ENCODE measurements at regions not wholly inside any gene's neighbourhood (a gene's known extent, or its start where the extent isn't known, plus 50 kb on each side); places are given as distances from the start of the nearest gene placed in this dataset. TPM values are rescaled to one million over a fixed set of nuclear protein-coding genes. Genes with fewer than 3 reads are reported as not detected.
A peak's percentile ranks its signal among the peaks of the same experiment; 100 is the strongest.
"Not testable (repeated sequence)": the region's sequence is repeated elsewhere in the genome, so short reads cannot be mapped to it uniquely, and the experiment has no call there.

DNA sequence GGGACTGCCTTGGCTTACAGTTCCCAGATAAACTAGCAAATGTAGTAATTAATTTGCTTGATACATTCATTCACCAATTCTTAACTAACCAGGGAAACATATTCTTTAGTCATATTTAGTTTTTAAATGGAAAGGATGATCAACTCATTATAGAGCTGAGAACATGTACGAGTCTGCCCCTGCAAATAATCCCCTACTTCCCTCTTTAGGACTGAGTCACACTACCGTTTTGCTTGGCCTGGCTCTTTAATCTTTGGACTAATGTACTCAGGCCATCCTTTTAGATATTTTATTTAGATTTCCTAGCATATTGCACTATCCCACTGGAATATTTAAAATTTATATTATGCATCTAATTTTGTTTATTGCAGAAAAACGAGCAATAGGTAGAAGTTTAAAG lies 105.5 kb upstream of the LCORL start:
- no peak for DNase-seq (ENCODE audit: low read depth)

DNA sequence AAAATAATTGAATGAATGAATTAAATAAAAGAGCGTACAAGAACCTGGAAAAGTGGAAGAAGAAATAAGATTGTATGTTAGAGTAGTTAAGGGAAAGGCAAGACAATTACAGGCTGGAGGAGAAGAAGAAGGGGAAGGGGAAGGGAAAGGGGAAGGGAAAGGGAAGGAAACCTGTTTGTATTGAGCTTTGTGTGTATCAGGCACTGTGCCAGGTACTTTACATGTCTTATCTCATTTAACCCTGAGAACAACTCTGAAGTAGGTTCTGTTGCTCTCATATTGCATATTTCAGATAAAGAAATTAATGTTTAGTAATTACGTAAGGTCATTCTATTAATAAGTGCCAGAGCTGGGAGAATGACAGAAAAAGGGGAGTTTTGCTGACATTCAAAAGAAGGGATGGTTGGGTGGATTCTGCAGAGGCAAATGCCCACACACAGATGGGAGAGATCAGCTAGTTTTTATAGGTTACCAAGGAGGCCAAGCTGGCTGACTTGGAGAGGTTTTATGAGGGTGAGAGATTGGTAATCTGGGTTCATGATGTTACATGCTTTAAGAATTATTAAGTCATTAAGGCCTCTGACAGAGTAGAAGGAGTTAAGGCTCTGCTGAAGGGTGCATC lies 92.3 kb upstream of the LCORL start:
- no peak for DNase-seq (ENCODE audit: low read depth)

DNA sequence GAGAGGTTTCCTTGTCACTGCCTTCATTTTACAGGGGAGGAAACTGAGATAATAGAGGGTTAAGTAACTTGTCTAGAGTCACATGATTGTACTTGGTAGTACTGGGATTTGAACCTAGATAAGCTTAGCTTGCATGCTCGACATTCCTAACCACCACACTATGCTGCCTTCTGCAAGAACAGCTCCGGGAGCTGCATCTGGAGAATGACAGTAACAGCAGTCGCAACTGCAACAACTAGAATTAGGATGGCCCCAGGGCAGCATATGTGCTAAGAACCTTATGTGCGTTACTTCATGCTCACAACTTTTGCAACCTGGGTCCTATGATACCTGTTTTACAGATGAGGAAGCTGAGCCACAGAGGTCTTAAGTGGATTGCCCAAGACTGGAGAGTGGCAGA lies 89.5 kb upstream of the LCORL start:
- DNase-seq (ENCODE audit: low read depth) = no peak

DNA sequence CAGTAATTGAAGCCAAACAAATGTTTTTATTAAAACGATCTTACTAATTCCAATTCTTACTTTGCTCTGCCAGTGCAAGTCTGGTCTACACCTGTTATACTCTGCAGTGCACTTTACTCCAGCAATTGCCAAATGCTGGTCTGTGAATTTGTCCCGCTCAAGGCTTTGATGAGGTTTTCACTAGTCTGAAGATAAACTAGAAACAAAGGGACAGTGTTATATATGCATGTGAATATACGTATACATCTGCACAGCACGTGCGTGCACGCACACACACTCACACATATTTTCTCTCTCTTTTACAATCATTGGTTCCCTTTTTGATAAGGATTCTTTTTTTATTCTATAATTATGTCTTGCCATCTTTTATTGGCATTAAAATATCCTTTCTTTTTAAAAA lies 88.5 kb upstream of the LCORL start:
- no peak for DNase-seq (ENCODE audit: low read depth)

DNA sequence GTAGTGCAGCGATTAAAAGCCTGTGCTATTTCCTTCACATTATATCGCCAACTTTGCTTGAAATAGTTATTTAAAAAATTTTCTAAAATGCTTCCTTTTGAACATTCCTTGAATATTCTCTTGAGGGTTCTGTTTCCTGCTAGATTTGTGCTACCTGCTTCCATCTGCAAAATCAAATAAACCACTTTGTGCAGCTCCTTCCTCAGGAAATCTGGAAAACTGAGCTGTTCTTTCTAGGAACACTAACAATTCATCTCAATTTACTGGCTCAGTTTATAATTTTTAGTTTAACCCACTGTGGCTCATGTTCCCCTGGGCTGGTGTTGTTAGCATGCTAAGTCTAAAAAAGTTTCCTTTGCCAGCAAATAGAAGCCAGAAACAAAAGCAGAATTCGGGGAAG lies 88.1 kb upstream of the LCORL start:
- DNase-seq (ENCODE audit: low read depth) = no peak

DNA sequence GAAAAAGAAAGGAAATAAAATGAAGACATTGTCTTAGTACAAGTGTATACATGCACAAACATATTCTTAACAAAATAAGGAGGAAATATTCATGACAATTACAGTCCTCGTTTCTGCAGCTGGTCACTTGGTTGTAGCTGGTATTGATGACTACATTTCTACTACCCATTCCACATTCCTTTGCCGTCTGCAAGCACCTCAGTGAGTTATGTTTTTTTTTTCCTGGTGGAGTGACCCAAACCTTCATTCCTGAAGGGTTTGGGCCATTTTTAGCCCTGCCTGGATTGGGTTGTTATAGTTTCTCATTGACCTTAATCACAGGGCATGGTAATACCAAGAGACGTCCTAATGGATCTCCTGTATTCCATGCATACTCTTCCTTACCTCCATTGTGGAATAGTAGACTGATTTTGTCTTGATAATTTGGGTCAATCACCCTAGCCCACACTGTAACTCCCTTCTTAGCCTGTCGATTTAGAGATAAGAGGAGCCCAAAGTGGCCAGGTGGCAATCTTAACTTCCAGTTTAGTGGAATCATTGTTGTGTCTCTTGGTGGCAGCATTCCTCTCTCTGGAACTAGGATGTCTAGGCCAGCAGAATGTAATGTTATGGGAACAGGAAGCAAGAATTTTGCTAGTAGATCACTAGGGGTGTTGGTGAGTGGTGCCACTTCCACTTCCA lies 86.4 kb upstream of the LCORL start:
- not testable (repeated sequence) for DNase-seq (ENCODE audit: low read depth)

DNA sequence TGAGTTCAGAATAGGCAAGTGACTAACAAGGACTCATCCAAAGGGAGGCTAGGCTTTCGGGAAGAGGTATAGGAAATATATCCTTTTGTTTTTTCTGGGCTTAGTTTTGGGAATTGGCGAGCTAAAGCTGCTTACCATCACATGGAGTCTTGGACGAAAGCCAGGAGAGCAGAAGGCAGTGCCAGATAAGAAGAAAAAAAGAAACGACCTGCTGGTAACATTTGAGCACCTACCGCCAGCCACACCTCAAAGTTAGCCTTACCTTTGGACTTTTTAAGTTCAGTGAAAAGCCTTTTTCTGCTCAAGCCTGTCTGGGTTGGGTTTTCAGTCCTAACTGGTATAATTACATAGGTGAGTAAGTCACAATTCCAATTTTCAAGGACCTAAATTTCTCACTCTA lies 85.1 kb upstream of the LCORL start:
- DNase-seq (ENCODE audit: low read depth) = no peak

DNA sequence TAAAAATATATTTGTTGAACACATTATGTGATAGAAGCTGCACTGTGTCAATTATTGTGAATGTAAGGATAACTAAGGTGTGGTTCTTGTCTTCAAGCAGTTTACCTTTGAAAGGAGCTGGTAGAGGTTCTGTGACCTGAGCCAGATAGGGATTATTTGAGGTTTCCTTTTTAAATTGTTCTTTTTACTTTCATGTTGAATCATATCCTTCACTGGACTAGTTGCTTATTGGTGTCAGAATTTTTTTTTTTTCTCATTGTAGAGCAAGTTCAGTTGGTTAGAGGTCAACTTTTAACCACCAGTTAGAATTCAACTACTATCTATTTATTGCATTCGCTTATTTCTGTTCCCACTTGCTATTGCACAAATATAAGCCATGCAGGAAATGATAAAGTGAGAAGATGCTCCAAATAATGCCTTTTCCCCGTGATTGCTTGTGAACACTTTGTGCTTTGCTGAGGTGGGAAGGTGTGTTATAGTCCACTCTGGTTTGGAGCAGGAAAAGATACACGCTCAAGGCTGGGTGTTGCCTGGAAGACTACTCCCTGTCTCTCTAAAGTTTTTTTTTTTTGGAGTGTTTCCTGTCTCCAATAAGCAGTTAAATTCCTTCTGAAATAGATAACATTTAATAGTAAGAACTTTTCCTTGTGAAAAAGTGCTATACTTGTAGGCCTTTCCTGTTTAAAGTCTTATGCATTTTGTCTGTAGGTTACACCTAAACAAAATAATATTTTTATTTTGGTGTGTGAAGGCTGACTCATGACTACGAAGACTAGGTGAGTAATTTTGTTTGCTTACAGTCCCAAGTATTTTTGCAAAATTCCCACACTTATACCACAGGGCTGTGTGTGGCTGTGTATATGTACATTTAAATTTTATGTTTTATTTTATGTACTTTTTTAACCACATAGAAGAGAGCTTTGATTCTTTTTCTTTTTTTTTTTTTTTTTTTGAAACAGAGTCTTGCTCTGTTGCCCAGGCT lies 83.8 kb upstream of the LCORL start:
- DNase-seq (ENCODE audit: low read depth) = no peak

DNA sequence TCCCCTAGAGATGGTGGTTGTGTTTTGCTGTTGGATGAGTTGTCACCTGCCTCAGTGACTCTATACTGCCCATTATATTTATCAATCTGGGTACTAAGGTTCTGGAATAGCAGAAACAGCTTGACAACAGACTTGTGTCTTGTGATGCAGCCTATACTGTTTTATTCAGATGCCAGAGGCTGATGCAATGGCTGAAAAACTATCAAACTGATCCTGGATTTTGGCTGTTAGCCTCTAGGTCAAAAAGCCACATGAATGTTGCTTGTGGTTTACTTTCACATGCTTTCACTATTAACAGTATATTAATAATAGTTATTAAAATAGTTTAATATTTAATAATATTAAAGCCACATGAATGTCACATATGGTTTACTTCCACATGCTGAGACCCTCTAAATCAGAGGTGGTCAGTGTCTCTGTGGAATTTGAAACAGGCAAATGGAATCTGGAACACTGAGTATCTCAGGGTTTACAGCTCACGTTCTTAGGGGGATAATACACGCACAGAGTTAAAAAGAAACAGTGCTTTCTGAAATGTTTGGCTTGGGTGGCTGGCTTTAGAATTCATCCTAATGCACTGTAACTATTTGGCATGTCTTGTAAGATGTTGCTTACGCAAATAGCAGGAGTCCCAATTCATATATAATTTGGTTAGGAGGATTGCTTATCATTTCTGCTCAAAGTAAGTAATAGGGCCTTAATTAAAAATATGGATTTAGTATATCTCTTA lies 82.5 kb upstream of the LCORL start:
- DNase-seq (ENCODE audit: low read depth) = no peak

DNA sequence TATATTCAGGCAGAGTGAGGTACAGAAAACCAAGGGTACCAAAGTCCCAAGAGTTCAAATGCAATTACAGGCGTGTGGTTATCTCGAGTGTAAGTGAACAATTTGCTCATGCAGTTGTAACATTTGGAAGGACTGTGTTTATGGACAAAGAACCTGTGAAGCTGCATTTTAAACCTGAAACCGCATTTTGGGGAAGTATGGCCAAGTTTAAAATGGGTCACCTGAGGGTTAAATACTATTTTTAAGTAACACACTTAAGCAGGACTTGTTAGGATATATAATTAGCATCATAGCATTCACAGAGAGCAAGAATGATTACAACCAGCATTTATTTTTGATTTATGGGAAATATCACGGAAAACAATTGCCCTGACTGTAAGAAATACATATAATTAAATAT lies 79.1 kb upstream of the LCORL start:
- DNase-seq (ENCODE audit: low read depth) = no peak

DNA sequence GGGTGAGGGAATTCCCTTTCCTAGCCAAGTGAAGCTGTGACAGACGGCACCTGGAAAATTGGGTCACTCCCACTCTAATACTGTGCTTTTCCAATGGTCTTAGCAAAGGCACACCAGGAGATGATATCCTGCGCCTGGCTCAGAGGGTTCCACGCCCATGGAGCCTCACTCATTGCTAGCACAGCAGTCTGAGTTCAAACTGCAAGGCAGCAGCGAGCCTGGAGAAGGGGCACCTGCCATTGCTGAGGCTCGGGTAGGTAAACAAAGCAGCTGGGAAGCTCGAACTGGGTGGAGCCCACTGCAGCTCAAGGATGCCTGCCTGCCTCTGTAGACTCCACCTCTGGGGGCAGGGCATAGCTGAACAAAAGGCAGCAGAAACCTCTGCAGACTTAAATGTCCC lies 68.9 kb upstream of the LCORL start:
- DNase-seq (ENCODE audit: low read depth) = not testable (repeated sequence)

DNA sequence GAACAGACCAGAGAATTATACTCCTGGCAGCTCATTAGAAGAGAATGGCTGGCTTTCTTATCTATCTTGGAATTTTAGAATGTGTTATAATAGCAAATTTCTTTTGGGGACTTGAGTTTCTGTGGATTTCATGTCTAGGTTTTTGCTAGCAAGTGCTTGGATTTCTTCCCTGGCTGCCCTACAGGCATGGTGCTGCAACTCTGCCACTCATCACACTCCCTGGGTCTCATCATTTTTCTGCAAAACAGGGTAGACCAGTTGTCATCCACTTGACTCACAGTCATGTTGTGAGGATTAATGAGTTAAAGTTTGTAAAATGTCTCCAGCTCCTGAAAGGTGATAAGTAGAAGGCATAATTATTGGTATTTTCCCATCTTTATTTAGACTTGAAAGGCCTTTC lies 60.7 kb upstream of the LCORL start:
- no peak for DNase-seq (ENCODE audit: low read depth)

DNA sequence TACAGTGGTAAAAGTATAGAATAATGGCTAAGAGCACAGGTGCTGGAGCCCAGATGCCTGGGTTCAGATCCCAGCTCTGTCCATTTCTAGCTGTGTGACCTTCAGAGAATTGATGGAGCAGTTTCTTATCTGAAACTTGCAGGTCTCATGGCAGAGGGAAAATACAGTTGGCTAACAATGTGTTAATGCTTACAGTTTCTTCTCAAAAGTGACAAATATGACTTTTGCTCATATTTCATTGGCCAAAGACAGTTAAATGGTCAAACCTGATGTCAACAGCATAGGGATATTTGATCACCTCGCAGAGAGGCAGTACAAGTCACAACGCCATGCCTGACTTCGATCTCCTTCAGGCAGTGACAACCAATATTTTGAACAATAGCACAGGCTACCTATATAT lies 60.2 kb upstream of the LCORL start:
- no peak for DNase-seq (ENCODE audit: low read depth)

DNA sequence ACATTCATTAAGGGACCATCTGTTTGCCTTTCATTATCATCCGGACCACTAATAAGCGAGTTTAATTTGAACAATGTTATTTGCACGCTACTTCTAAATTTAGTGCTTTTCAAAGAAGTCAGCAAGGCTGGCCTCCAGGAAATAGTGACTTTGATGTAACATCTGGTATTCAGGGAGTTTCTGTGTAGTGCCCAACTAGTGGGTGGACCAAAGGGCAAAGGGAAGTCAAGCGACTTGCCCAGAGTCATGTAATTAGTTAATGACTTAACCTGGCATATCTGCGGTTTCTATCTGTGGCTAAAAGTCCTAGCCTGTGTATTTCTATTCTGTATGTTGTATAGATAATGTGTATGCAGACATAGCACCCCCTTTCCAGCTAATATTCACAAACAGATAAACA lies 56.3 kb upstream of the LCORL start:
- no peak for DNase-seq (ENCODE audit: low read depth)

DNA sequence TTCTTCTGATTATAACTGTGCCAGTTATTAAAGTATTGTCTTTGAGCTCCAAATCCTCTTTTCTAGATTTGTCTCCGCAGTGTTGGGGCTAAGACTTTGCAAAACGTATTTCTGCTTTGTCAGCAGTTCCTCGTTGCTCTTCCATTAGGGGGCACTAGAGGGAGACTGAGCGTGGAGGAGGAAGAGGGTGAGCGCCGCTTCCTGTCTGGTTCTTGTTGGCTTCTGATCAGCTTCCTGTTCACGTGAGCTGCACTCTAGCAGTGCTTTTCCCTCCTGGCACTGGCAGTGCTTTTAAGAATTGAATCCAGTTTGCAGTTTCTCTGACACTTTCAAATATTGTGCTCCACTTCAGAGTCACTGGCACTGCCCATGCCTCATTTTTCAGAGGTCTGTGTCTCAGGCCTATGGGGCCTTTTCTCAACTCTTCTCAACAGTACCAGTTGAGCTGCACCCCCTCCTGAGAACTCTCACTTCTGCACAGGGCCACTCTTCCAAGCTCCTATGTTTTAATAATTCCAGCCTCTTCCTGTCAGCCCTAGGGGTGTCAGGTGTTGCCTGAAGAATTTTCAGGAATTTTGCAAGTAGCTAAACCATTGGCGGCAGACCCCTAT lies 54.4 kb upstream of the LCORL start:
- peak; percentile 76 for DNase-seq (ENCODE audit: low read depth)

DNA sequence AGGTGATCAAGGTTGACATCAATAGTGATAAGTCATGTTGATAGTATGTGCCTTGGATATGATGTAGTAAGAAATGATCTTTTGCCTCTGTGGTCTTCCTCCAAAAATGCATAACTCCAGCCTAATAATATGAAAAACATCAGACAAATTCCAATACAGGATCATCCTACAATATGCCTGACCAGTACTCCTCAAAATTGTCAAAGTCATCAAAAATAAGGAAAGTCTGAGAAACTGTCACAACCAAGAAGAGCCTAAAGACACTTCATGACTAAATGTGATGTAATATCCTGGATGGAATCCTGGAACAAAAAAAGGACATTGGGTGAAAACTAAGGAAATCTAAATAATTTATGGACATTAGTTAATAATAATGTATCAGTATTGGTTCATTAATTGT lies 50.3 kb upstream of the LCORL start:
- DNase-seq (ENCODE audit: low read depth) = no peak

Small RNA genes in the stretch of these regions (small RNA-seq; reads per million reads assigned to genes)
- gene RNA5SP157 = not detected
